ENCODE measurements at regions not wholly inside any gene's neighbourhood (a gene's known extent, or its start where the extent isn't known, plus 50 kb on each side); places are given as distances from the start of the nearest gene placed in this dataset.

DNA sequence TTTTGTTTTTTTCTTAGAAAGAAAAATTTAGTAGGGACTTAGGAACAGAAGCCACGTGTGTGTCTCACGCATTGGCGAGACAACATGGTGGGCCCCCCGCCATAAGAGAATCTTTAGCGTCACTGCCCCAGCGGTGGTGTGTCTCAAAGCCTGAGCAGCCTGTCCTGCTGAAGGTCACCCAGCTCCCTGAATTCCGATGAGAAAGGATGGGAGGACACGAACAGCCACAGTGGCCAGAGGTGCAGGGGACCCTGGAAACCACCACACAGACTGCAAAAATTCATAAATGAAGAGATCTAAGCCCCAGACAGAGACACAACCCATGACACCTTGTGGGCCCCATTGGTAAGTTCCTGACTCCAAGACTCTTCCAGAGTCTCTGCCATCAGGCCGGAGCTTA is 266.1 kb upstream of the RAB6C start:
- Histone ChIP-seq H3K4me1 (ENCODE audit: control insufficient read depth, insufficient read depth, low read length, unreplicated experiment) (no peaks in the 10 kb centered on the region), H3K36me3 (ENCODE audit: insufficient read depth, low read length) (no peaks in the 10 kb centered on the region), H3K4me3 (ENCODE audit: low read depth, low read length) (no peak overlapping the region), H3K27ac (ENCODE audit: low read depth, low read length) (no peak overlapping the region), H2AFZ (ENCODE audit: low read length, unreplicated experiment) (no peak overlapping the region), H3K79me2 (ENCODE audit: control insufficient read depth, insufficient read depth, low read length, unreplicated experiment) (no peaks in the 10 kb centered on the region), H3K27me3 (ENCODE audit: insufficient read depth, low read length) (no peaks in the 10 kb centered on the region)

DNA sequence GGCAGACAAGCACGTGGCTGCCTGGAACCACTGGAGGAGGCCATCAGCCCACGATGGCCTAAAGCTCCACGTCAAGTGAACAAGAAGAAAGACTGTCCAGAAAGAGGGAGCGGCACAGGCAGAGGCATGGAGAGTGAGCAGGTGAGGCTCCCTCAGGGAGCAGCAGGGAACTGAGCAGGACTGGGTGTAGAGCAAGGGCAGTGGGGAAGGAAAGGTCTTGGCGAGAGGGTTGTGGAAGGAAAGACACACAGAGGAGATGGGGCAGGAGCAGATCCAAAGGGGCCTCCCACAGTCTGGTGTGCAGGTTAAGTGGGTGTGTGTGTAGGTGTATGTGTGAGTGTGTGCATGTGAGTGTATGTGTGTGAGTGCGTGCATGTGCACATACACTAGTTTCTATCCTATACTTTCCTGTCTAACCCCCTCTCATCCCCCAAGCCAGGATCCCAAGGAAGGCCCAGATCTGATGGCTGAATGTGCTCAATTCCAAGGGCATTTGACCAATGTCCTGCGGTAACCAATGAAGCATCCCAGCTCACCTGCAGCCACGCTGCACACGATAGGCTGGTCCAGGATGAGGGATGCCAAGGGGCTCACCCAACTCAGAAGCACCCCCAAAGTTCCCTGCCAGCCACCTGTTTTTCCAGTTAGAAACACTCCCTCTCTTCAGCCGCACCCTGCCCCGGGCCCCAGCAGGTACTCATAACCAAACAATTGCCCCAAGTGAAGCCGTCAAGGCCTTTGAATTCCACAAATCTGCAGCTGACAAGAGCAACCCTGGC is 262.5 kb upstream of the RAB6C start:
- Histone ChIP-seq H3K27ac (ENCODE audit: low read depth, low read length) (no peak overlapping the region), H3K4me3 (ENCODE audit: low read depth, low read length) (no peak overlapping the region), H3K27me3 (ENCODE audit: insufficient read depth, low read length) (no peaks in the 10 kb centered on the region)

DNA sequence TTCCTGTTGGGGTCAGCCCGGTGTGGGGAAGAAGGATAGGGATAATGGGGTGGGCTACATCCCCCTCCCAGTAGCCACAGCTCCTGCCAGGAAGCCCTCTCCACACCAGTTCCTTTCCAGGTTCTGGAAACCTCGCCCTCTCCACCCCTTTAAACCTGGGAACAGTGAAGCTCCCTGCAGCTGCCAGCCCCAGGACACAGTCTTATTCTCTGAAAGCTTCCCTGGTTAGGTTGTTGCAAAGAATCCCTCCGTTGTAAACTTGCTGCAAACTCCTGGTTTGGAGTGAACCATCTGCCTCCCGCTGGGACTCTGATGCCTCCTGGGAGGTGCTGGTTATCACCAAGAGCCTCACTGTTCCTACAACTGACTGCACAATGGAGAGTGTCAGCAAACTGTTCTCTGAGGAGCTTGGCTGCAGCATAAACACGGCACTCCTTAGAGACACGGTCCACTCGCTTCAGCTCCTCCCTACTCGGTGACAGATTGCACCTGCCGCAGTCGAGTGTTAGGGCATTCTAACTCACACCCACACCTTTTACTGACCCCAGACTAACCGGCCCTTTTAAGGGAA is 261.8 kb upstream of the RAB6C start:
- H3K36me3 ChIP-seq (ENCODE audit: insufficient read depth, low read length) = no peaks in the 10 kb centered on the region
- no peaks in the 10 kb centered on the region for H3K27me3 ChIP-seq (ENCODE audit: insufficient read depth, low read length)
- H3K27ac ChIP-seq (ENCODE audit: low read depth, low read length) = no peak overlapping the region
- H3K79me2 ChIP-seq (ENCODE audit: control insufficient read depth, insufficient read depth, low read length, unreplicated experiment) = no peaks in the 10 kb centered on the region
- H3K4me3 ChIP-seq (ENCODE audit: low read depth, low read length) = no peak overlapping the region
- H3K4me1 ChIP-seq (ENCODE audit: control insufficient read depth, insufficient read depth, low read length, unreplicated experiment) = no peaks in the 10 kb centered on the region
- no peak overlapping the region for H2AFZ ChIP-seq (ENCODE audit: low read length, unreplicated experiment)

More for the DNA sequence above, 262.5 kb upstream of the RAB6C start:
- no peaks in the 10 kb centered on the region for H3K4me1 ChIP-seq (ENCODE audit: control insufficient read depth, insufficient read depth, low read length, unreplicated experiment)
- no peaks in the 10 kb centered on the region for H3K36me3 ChIP-seq (ENCODE audit: insufficient read depth, low read length)
- no peaks in the 10 kb centered on the region for H3K79me2 ChIP-seq (ENCODE audit: control insufficient read depth, insufficient read depth, low read length, unreplicated experiment)
- H2AFZ ChIP-seq (ENCODE audit: low read length, unreplicated experiment) = no peak overlapping the region

DNA sequence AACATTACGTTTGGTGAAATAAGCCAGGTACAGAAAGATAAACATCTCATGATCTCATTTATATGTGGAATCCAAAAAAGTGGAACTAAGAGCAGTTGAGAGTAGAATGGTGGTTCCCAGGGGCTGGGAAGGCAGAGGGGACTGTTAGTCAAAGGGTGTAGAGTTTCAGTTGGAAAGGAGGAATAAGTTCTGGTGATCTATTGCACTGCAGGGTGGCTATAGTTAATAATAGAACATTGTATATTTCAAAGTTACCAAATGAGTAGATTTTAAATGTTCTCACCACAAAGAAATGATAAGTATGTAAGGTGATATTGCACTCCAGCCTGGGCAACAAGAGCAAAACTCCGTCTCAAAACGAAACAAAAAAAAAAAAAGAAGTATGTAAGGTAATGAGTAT is 260.1 kb upstream of the RAB6C start:
- no peak overlapping the region for H2AFZ ChIP-seq (ENCODE audit: low read length, unreplicated experiment)
- H3K36me3 ChIP-seq (ENCODE audit: insufficient read depth, low read length) = no peaks in the 10 kb centered on the region
- H3K27ac ChIP-seq (ENCODE audit: low read depth, low read length) = no peak overlapping the region
- H3K4me1 ChIP-seq (ENCODE audit: control insufficient read depth, insufficient read depth, low read length, unreplicated experiment) = no peaks in the 10 kb centered on the region
- H3K79me2 ChIP-seq (ENCODE audit: control insufficient read depth, insufficient read depth, low read length, unreplicated experiment) = no peaks in the 10 kb centered on the region
- H3K27me3 ChIP-seq (ENCODE audit: insufficient read depth, low read length) = no peaks in the 10 kb centered on the region
- H3K4me3 ChIP-seq (ENCODE audit: low read depth, low read length) = no peak overlapping the region

DNA sequence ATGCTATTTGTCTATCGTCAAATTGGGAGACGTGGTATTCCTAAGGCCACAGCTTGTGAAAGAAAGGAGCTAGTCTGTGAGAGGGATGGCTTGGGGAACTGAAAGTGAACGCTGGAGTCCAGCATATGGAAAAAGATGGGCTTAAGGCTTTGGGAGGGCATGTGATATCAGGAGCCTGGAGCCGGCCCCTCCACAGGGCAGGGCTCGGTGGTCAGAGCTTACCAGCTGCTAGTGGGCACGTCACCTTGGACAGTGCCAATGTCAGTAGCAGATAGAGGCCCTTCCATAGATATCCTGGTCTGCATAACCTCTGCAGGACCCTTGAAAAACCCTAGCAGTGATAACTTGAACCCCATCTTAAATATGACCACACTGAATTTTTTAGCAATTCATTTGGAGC is 259.1 kb upstream of the RAB6C start:
- no peaks in the 10 kb centered on the region for H3K79me2 ChIP-seq (ENCODE audit: control insufficient read depth, insufficient read depth, low read length, unreplicated experiment)
- no peaks in the 10 kb centered on the region for H3K36me3 ChIP-seq (ENCODE audit: insufficient read depth, low read length)
- no peaks in the 10 kb centered on the region for H3K27me3 ChIP-seq (ENCODE audit: insufficient read depth, low read length)
- no peak overlapping the region for H2AFZ ChIP-seq (ENCODE audit: low read length, unreplicated experiment)
- H3K4me1 ChIP-seq (ENCODE audit: control insufficient read depth, insufficient read depth, low read length, unreplicated experiment) = no peaks in the 10 kb centered on the region
- no peak overlapping the region for H3K4me3 ChIP-seq (ENCODE audit: low read depth, low read length)
- no peak overlapping the region for H3K27ac ChIP-seq (ENCODE audit: low read depth, low read length)

DNA sequence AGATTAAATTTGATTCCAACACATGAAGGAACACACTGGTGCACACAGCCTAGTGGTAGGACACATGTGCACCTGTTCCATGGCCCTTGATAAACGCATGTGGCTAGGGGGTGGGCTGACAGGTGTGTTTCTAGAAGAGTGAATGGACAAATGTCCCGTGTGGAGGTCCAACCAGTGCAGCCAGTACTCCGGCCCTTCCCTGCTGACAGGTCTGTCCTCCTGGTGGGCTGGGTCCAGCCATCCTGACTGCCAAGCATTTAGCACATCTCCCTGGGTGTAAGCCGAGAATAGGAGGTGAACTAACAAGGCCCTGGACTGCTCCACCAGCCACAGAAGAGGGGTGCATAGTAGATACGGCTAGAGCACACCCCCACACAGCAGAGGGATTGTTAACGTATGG is 258.7 kb upstream of the RAB6C start:
- Histone ChIP-seq H2AFZ (ENCODE audit: low read length, unreplicated experiment) (no peak overlapping the region), H3K27me3 (ENCODE audit: insufficient read depth, low read length) (no peaks in the 10 kb centered on the region), H3K79me2 (ENCODE audit: control insufficient read depth, insufficient read depth, low read length, unreplicated experiment) (no peaks in the 10 kb centered on the region), H3K4me3 (ENCODE audit: low read depth, low read length) (no peak overlapping the region), H3K36me3 (ENCODE audit: insufficient read depth, low read length) (no peaks in the 10 kb centered on the region), H3K27ac (ENCODE audit: low read depth, low read length) (no peak overlapping the region), H3K4me1 (ENCODE audit: control insufficient read depth, insufficient read depth, low read length, unreplicated experiment) (no peaks in the 10 kb centered on the region)

DNA sequence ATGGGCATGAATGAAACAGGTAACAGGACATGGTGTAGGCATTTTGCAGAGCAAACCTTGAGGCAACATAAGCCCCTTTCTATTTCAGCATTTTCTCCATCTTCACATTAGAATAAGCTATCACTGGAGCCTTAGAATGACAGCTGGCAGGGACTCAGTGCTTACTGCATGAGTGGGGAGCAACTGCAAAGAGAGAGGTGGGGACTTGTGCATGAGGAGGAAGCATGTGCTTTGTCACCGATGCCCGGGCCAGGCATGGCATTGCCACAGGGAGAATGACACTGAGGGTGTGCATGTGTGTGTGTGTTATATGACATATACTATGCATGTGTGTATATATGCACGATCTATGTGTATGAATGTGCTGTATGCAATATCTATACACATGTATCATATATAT is 258.2 kb upstream of the RAB6C start:
- Histone ChIP-seq H3K27ac (ENCODE audit: low read depth, low read length) (no peak overlapping the region), H3K36me3 (ENCODE audit: insufficient read depth, low read length) (no peaks in the 10 kb centered on the region), H3K27me3 (ENCODE audit: insufficient read depth, low read length) (no peaks in the 10 kb centered on the region), H2AFZ (ENCODE audit: low read length, unreplicated experiment) (no peak overlapping the region), H3K4me1 (ENCODE audit: control insufficient read depth, insufficient read depth, low read length, unreplicated experiment) (no peaks in the 10 kb centered on the region), H3K4me3 (ENCODE audit: low read depth, low read length) (no peak overlapping the region), H3K79me2 (ENCODE audit: control insufficient read depth, insufficient read depth, low read length, unreplicated experiment) (no peaks in the 10 kb centered on the region)

DNA sequence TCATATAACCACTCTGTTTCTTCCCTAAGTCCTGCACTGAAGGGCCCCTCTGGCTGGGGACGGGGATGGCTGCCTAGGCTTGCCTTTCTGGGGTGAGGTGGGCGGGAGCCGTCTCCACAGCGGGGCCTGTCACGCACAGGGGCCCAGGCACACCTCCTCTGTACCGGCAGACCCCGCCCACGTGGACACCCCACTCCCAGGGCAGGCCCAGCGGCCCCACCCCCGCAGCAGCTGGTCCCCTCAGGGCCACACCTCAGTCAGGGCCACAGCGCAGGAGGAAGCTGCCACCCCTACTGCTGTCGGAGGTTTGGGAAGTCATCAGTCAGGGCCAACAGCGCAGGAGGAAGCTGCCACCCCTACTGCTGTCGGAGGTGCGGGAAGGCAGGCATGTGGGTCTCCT is 257.6 kb upstream of the RAB6C start:
- no peaks in the 10 kb centered on the region for H3K79me2 ChIP-seq (ENCODE audit: control insufficient read depth, insufficient read depth, low read length, unreplicated experiment)
- H3K27me3 ChIP-seq (ENCODE audit: insufficient read depth, low read length) = no peaks in the 10 kb centered on the region
- H3K4me1 ChIP-seq (ENCODE audit: control insufficient read depth, insufficient read depth, low read length, unreplicated experiment) = no peaks in the 10 kb centered on the region
- no peak overlapping the region for H2AFZ ChIP-seq (ENCODE audit: low read length, unreplicated experiment)
- H3K36me3 ChIP-seq (ENCODE audit: insufficient read depth, low read length) = no peaks in the 10 kb centered on the region
- H3K4me3 ChIP-seq (ENCODE audit: low read depth, low read length) = no peak overlapping the region
- no peak overlapping the region for H3K27ac ChIP-seq (ENCODE audit: low read depth, low read length)

DNA sequence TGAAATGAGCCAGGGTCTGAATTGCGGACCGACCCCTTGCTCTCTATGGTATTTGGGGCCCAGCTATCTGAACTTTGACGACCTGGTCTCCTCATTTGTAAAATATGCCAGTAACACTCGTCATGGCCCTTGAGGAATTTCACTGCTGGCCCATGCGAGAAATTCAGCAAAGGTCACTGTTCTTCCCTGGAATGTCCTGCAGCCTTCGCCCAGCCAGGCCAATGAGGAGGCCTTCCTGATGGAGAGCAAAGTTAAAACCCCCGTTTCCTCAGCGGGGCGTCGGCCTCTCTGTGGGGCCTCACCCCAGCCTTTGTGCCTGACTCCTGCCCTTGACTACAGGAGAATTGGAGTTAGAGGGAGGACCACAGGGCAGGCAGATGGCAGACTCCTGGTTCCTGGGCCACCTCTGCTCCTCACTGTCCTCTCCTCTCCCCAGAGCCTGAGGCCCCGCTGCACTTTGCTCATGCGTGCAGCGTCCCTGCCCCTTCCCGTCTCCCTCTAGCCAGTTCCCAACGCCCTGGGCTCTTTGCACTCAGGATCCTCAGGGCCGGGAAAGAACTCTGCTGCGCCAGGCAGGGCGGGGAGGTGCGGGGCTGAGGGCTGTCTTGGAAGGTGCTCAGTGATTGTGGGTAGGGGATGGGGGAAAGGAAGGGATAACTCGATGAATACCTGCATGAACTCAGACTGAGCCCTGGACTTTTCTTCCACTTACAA is 257.0 kb upstream of the RAB6C start:
- Histone ChIP-seq H3K36me3 (ENCODE audit: insufficient read depth, low read length) (no peaks in the 10 kb centered on the region), H3K27me3 (ENCODE audit: insufficient read depth, low read length) (no peaks in the 10 kb centered on the region), H3K79me2 (ENCODE audit: control insufficient read depth, insufficient read depth, low read length, unreplicated experiment) (no peaks in the 10 kb centered on the region), H3K4me1 (ENCODE audit: control insufficient read depth, insufficient read depth, low read length, unreplicated experiment) (no peaks in the 10 kb centered on the region), H2AFZ (ENCODE audit: low read length, unreplicated experiment) (no peak overlapping the region), H3K4me3 (ENCODE audit: low read depth, low read length) (no peak overlapping the region), H3K27ac (ENCODE audit: low read depth, low read length) (no peak overlapping the region)

DNA sequence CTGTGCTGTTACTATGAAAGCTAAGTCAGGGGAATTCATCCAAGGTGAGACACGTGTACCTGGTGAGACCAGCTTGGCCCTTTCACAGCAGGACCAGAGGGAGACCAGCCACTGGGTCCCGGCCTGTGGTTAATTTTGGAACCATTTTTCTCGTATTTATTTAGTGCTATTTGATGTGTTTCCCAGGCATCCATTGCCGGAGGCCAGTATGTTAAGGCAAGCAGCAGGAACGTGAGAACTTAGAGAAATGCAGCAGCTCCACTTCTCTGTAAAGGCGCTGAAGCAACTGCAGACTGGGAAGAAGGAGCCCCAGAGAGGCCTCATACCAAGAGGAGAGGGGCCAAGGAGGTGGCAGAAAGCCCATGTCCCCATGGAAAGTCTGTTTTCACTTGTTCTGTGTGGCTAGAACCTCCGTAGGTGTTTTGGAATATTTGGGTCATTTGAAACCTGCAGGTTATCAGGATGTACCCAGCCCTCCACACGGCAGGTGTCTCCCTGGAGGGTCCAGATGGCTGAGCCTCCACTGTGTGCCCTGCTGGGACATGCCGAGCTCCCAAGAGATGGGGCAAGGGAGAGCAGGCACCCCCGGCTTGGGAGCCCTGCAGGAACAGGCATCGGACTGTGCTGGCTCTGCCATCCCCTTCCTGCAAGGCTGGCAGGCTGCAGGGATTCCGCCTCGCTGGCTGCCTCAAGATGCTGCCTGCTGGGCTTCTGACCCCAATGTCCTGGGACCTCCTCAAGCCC is 256.0 kb upstream of the RAB6C start:
- Histone ChIP-seq H3K36me3 (ENCODE audit: insufficient read depth, low read length) (no peaks in the 10 kb centered on the region), H3K4me1 (ENCODE audit: control insufficient read depth, insufficient read depth, low read length, unreplicated experiment) (no peaks in the 10 kb centered on the region), H2AFZ (ENCODE audit: low read length, unreplicated experiment) (no peak overlapping the region)

More for the DNA sequence above, 256.0 kb upstream of the RAB6C start:
- H3K27me3 ChIP-seq (ENCODE audit: insufficient read depth, low read length) = no peaks in the 10 kb centered on the region
- no peak overlapping the region for H3K4me3 ChIP-seq (ENCODE audit: low read depth, low read length)
- H3K79me2 ChIP-seq (ENCODE audit: control insufficient read depth, insufficient read depth, low read length, unreplicated experiment) = no peaks in the 10 kb centered on the region
- no peak overlapping the region for H3K27ac ChIP-seq (ENCODE audit: low read depth, low read length)
